ENCODE measurements at regions not wholly inside any gene's neighbourhood (a gene's known extent, or its start where the extent isn't known, plus 50 kb on each side); places are given as distances from the start of the nearest gene placed in this dataset.
"Not testable (repeated sequence)": the region's sequence is repeated elsewhere in the genome, so short reads cannot be mapped to it uniquely, and the experiment has no call there.

GRCh38 chr10:2367083-2367482 lies 629.8 kb upstream of the ADARB2 start:
- H3K36me3 Mint-ChIP-seq (ENCODE audit: low read depth), result no peaks in the 10 kb centered on the region
- H3K27ac Mint-ChIP-seq, result no peak overlapping the region
- no peaks in the 10 kb centered on the region for H3K27me3 Mint-ChIP-seq (ENCODE audit: low read depth)
- H3K4me3 Mint-ChIP-seq, result no peak overlapping the region
- peaks cover 11% of the 10 kb centered on the region for H3K9me3 Mint-ChIP-seq
- no peaks in the 10 kb centered on the region for H3K4me1 Mint-ChIP-seq (ENCODE audit: low read depth)

- H3K27ac Mint-ChIP-seq, result no peak overlapping the region
- H3K4me1 Mint-ChIP-seq (ENCODE audit: low read depth), result no peaks in the 10 kb centered on the region
- H3K36me3 Mint-ChIP-seq (ENCODE audit: low read depth), result no peaks in the 10 kb centered on the region
- no peaks in the 10 kb centered on the region for H3K27me3 Mint-ChIP-seq (ENCODE audit: low read depth)
- no peak overlapping the region for H3K4me3 Mint-ChIP-seq
- peaks cover 11% of the 10 kb centered on the region for H3K9me3 Mint-ChIP-seq
Observed at GRCh38 chr10:2366264-2366931, 629.1 kb upstream of the ADARB2 start.

GRCh38 chr10:2362331-2362730 lies 625.0 kb upstream of the ADARB2 start:
- H3K4me3 Mint-ChIP-seq, result no peak overlapping the region
- H3K36me3 Mint-ChIP-seq (ENCODE audit: low read depth), result no peaks in the 10 kb centered on the region
- H3K9me3 Mint-ChIP-seq, result no peaks in the 10 kb centered on the region
- no peaks in the 10 kb centered on the region for H3K27me3 Mint-ChIP-seq (ENCODE audit: low read depth)
- H3K27ac Mint-ChIP-seq, result no peak overlapping the region
- H3K4me1 Mint-ChIP-seq (ENCODE audit: low read depth), result no peaks in the 10 kb centered on the region

GRCh38 chr10:2358586-2358985 lies 621.3 kb upstream of the ADARB2 start:
- no peak overlapping the region for H3K27ac Mint-ChIP-seq
- no peak overlapping the region for H3K4me3 Mint-ChIP-seq
- no peaks in the 10 kb centered on the region for H3K27me3 Mint-ChIP-seq (ENCODE audit: low read depth)
- H3K4me1 Mint-ChIP-seq (ENCODE audit: low read depth), result no peaks in the 10 kb centered on the region
- no peaks in the 10 kb centered on the region for H3K36me3 Mint-ChIP-seq (ENCODE audit: low read depth)
- H3K9me3 Mint-ChIP-seq, result no peaks in the 10 kb centered on the region

GRCh38 chr10:2356670-2357069 lies 619.3 kb upstream of the ADARB2 start:
- Mint-ChIP-seq H3K4me3 (no peak overlapping the region), H3K4me1 (ENCODE audit: low read depth) (no peaks in the 10 kb centered on the region), H3K9me3 (no peaks in the 10 kb centered on the region), H3K27me3 (ENCODE audit: low read depth) (no peaks in the 10 kb centered on the region), H3K27ac (no peak overlapping the region), H3K36me3 (ENCODE audit: low read depth) (no peaks in the 10 kb centered on the region)

- H3K4me3 Mint-ChIP-seq, result no peak overlapping the region
- H3K36me3 Mint-ChIP-seq (ENCODE audit: low read depth), result no peaks in the 10 kb centered on the region
- H3K27ac Mint-ChIP-seq, result no peak overlapping the region
- no peaks in the 10 kb centered on the region for H3K27me3 Mint-ChIP-seq (ENCODE audit: low read depth)
- H3K9me3 Mint-ChIP-seq, result no peaks in the 10 kb centered on the region
- no peaks in the 10 kb centered on the region for H3K4me1 Mint-ChIP-seq (ENCODE audit: low read depth)
Observed at GRCh38 chr10:2351566-2351965, 614.2 kb upstream of the ADARB2 start.

GRCh38 chr10:2342206-2342605 lies 604.9 kb upstream of the ADARB2 start:
- Mint-ChIP-seq H3K27me3 (ENCODE audit: low read depth) (no peaks in the 10 kb centered on the region), H3K4me1 (ENCODE audit: low read depth) (no peaks in the 10 kb centered on the region), H3K36me3 (ENCODE audit: low read depth) (no peaks in the 10 kb centered on the region), H3K4me3 (no peak overlapping the region), H3K9me3 (no peaks in the 10 kb centered on the region), H3K27ac (no peak overlapping the region)

GRCh38 chr10:2340831-2341647 lies 603.7 kb upstream of the ADARB2 start:
- Mint-ChIP-seq H3K36me3 (ENCODE audit: low read depth) (no peaks in the 10 kb centered on the region), H3K27me3 (ENCODE audit: low read depth) (no peaks in the 10 kb centered on the region), H3K4me3 (no peak overlapping the region), H3K4me1 (ENCODE audit: low read depth) (no peaks in the 10 kb centered on the region), H3K9me3 (no peaks in the 10 kb centered on the region), H3K27ac (no peak overlapping the region)

- H3K27ac Mint-ChIP-seq, result no peak overlapping the region
- H3K36me3 Mint-ChIP-seq (ENCODE audit: low read depth), result no peaks in the 10 kb centered on the region
- H3K9me3 Mint-ChIP-seq, result no peaks in the 10 kb centered on the region
- H3K4me1 Mint-ChIP-seq (ENCODE audit: low read depth), result no peaks in the 10 kb centered on the region
- no peak overlapping the region for H3K4me3 Mint-ChIP-seq
- H3K27me3 Mint-ChIP-seq (ENCODE audit: low read depth), result no peaks in the 10 kb centered on the region
Observed at GRCh38 chr10:2335626-2336025, 598.3 kb upstream of the ADARB2 start.

- no peak overlapping the region for H3K27ac Mint-ChIP-seq
Observed at GRCh38 chr10:2334575-2334974, 597.2 kb upstream of the ADARB2 start.

GRCh38 chr10:2329082-2329481 lies 591.8 kb upstream of the ADARB2 start:
- H3K9me3 Mint-ChIP-seq, result no peaks in the 10 kb centered on the region
- H3K4me1 Mint-ChIP-seq (ENCODE audit: low read depth), result no peaks in the 10 kb centered on the region
- H3K27ac Mint-ChIP-seq, result no peak overlapping the region
- no peaks in the 10 kb centered on the region for H3K27me3 Mint-ChIP-seq (ENCODE audit: low read depth)
- H3K4me3 Mint-ChIP-seq, result no peak overlapping the region
- H3K36me3 Mint-ChIP-seq (ENCODE audit: low read depth), result no peaks in the 10 kb centered on the region

More at GRCh38 chr10:2334575-2334974, 597.2 kb upstream of the ADARB2 start:
- H3K27me3 Mint-ChIP-seq (ENCODE audit: low read depth), result no peaks in the 10 kb centered on the region
- H3K9me3 Mint-ChIP-seq, result no peaks in the 10 kb centered on the region
- no peaks in the 10 kb centered on the region for H3K36me3 Mint-ChIP-seq (ENCODE audit: low read depth)
- no peaks in the 10 kb centered on the region for H3K4me1 Mint-ChIP-seq (ENCODE audit: low read depth)
- no peak overlapping the region for H3K4me3 Mint-ChIP-seq

- H3K36me3 Mint-ChIP-seq (ENCODE audit: low read depth), result no peaks in the 10 kb centered on the region
- no peaks in the 10 kb centered on the region for H3K4me1 Mint-ChIP-seq (ENCODE audit: low read depth)
- H3K4me3 Mint-ChIP-seq, result no peak overlapping the region
- no peaks in the 10 kb centered on the region for H3K9me3 Mint-ChIP-seq
- H3K27me3 Mint-ChIP-seq (ENCODE audit: low read depth), result no peaks in the 10 kb centered on the region
- no peak overlapping the region for H3K27ac Mint-ChIP-seq
Observed at GRCh38 chr10:2326411-2326810, 589.1 kb upstream of the ADARB2 start.

- not testable (repeated sequence) for H3K27me3 Mint-ChIP-seq (ENCODE audit: low read depth); H3K4me1 Mint-ChIP-seq (ENCODE audit: low read depth); H3K9me3 Mint-ChIP-seq; H3K4me3 Mint-ChIP-seq; H3K36me3 Mint-ChIP-seq (ENCODE audit: low read depth); H3K27ac Mint-ChIP-seq
Observed at GRCh38 chr10:2315045-2315485, 577.7 kb upstream of the ADARB2 start.

GRCh38 chr10:2306081-2306480 lies 568.8 kb upstream of the ADARB2 start:
- H3K9me3 Mint-ChIP-seq, result no peaks in the 10 kb centered on the region
- no peaks in the 10 kb centered on the region for H3K36me3 Mint-ChIP-seq (ENCODE audit: low read depth)
- no peak overlapping the region for H3K4me3 Mint-ChIP-seq
- no peak overlapping the region for H3K27ac Mint-ChIP-seq
- H3K27me3 Mint-ChIP-seq (ENCODE audit: low read depth), result no peaks in the 10 kb centered on the region
- no peaks in the 10 kb centered on the region for H3K4me1 Mint-ChIP-seq (ENCODE audit: low read depth)

GRCh38 chr10:2303169-2303568 lies 565.8 kb upstream of the ADARB2 start:
- Mint-ChIP-seq H3K27me3 (ENCODE audit: low read depth) (no peaks in the 10 kb centered on the region), H3K4me3 (no peak overlapping the region), H3K9me3 (peaks cover 4% of the 10 kb centered on the region), H3K27ac (no peak overlapping the region), H3K4me1 (ENCODE audit: low read depth) (no peaks in the 10 kb centered on the region), H3K36me3 (ENCODE audit: low read depth) (no peaks in the 10 kb centered on the region)

Measured in T-helper 1 cell treated with Interleukin-12 subunit alpha and Interleukin-12 subunit beta and Interleukin-4 antibody, amounts not matched to agents 30 μg/mL and 1 μg/mL, for 36 hours (primary cell).